ENCODE measurements at regions not wholly inside any gene's neighbourhood (a gene's known extent, or its start where the extent isn't known, plus 50 kb on each side); places are given as distances from the start of the nearest gene placed in this dataset.
"Not testable (repeated sequence)": the region's sequence is repeated elsewhere in the genome, so short reads cannot be mapped to it uniquely, and the experiment has no call there.

DNA sequence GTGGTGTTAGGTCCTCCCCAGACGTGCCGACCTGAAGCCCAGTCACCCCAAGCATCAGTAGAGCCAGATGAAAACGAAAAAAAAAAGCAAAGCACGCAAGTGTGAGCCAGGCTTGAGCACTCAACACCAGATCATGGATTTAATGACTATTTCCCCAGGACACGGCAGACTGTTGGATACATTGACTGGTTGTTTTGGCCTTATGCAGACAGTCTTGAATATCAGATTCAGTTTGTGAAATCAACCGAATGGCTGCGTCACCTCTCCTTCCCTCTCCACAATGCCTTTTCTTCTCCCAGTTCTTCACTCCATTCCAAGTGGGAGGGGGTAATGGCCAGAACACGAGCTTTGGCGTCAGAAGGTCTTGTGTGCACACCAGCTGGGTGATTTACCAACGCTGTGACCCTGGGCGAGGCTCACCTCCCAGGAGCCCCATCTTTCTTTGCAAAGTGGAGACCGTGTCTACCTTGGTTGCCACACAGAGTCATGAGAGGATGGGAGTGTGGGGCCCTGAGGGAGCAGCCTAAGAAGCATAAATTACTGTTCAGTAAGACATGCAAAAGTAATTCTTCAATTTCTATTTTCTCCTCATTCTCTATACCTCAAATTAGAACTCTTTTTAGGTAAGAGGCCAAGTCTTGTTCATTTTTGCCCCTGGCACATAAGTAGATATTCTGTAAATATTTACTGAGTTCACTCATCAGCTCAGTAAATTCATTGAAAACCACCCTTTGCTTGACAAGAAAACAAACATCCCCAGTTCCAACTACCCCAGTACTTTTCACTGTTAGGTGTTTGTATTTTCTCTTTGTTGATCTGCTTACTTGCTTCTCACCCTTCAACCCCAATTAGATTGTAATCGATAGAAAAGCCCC is 181.1 kb upstream of the COPS8 start:
- no peak for DNase-seq (ENCODE audit: low read depth, low spot score)
- H3K27ac ChIP-seq, result no peak overlapping the region

DNA sequence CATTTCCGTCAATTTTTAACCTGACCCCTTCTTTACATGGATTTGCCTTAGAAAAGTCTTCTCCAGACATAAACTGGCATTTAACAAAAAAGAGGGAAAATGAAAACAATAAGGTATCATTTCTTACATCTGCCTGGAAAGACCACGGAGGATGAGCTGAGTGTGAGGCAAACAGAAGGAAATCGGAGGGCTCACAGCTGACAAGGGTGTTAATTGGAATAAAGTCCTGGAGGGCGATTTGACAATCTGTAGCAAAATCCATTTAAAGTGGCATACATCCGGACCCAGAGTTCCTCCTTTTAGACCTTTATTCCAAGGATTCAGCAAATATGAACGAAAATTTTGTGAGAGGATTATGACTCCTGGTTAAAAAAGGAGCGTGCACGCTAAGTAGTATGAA is 179.7 kb upstream of the COPS8 start:
- no peak for DNase-seq (ENCODE audit: low read depth, low spot score)
- no peak overlapping the region for H3K27ac ChIP-seq

DNA sequence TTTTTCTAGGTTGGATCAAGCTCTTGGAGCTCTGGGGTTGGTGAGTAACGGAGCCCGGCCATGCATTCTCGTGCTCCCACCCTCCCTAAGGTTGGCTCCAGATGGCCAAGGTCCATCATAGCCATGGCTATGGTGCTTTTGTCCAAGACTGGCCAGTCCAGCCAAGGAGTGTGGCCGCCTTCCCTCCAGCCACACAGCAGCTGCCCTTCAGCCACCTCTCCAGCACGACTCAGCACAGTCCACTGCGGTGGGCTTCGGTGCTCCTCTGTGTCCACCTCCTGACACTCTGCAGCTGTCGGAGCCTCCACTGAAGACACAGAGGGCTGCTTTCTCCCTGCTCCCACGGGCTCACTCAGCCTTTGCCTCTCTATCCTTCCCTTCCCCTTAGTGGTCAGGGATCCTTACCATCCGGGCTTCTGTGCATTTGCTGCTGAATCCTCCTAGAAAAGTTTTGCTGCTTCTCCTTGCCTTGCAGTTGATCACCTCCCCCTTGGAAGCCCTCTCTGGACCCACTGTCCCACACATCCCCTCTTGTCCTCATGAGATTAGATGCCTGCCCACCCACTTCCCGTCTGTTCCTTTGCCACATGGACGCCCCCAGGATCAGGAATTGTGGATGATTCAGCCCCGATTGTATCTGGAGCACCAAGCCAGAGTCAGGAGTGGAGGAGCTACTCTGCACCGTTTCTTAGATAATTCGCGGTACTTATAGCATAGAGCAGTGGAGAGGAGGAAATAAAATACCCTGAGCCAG is 177.1 kb upstream of the COPS8 start:
- DNase-seq (ENCODE audit: low read depth, low spot score), result no peak
- H3K27ac ChIP-seq, result no peak overlapping the region

DNA sequence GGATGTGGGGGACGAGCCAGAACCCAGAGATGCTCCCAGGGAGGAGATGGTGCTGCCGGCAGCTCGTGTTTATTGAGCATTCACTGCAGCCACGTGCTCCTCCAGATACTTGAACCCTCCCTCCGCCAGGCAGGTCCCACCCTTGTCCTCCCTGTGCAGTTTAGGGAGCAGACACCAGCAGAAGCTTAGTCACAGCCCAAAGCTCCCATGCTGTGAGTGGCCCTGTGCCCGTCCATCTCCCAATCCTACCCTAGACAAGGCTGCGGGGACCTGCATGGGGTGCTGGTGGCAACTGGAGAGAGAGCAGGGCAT is 176.5 kb upstream of the COPS8 start:
- H3K27ac ChIP-seq, result no peak overlapping the region
- DNase-seq (ENCODE audit: low read depth, low spot score), result no peak

DNA sequence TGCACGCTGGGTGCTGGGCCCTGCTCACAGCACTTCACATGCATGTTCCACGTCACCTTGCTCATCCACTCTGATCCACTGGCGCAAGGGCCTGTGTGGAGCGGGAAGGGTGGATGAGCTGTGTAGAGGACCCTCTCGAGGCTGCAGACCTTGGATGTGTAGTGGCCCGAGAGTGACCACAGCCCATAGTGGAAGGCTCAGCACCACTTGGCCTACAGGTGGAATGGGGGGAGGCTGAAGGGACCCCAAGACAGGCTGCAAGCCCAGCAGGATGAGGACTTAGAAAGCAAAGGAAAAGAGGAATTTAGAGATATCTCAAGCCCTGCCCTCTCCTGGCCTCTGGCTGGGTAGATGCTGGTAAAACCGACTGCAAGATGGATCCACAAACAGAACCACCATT is 175.9 kb upstream of the COPS8 start:
- no peak overlapping the region for H3K27ac ChIP-seq
- DNase-seq (ENCODE audit: low read depth, low spot score), result no peak

GRCh38 chr2:236910781-236911495 is 174.8 kb upstream of the COPS8 start:
- no peak for DNase-seq (ENCODE audit: low read depth, low spot score)
- no peak overlapping the region for H3K27ac ChIP-seq

DNA sequence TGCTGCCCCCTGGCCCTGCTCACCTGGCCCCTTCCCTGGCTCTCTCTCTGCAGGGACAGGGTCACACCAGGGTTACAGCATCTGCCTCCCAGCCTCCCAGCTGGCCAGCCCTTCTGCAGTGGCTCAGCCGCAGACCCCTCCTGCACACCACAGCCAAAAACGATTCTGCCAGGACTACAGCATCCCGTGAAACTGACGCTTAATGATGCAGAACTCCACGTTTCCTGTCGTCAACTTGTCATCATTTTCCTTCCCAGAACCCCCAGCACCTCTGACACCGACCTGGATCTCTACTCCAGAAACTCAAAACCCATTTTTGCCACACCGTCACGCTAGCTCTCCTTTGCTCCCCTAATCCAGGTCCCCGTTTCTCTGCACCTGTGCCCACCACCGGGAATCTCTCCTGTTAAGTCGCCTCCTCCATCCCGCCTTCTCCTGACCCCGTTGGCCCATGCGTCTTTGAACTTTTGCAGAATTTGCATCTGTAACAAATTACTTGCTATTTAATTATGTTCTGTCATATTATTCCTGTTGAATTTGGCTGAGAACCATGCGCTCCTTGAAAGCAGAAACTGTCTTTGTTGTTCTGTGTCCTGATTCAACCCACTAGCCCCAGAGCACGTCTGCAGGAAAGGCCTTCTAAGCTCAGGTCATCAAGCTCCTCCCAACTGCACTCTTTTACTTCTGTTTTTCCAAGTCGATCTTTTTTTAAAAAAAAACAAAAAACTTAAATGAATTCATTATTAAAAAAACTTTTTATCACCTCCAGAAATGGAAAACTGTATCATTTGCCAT is 173.2 kb upstream of the COPS8 start:
- no peak overlapping the region for H3K27ac ChIP-seq
- DNase-seq (ENCODE audit: low read depth, low spot score), result no peak

DNA sequence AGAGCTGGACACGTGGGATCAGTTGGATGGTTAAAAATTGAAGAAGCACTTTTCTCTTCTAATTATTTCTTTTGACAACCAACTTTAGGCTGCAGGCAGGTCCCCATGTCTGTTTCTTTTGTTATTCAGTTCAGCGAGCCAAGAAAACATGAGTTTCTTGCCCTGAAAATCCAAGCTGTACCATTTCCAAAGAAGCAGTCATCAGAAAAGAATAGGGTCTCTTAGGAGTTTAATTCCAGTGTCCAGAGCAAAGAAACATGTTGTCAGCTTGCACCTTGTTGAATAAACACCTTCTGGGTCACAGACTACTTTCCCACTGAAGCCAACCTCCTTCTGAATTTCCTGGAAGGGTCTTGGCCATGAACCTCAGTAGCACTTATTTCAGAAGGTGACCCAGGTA is 170.5 kb upstream of the COPS8 start:
- H3K27ac ChIP-seq, result no peak overlapping the region
- DNase-seq (ENCODE audit: low read depth, low spot score), result no peak

DNA sequence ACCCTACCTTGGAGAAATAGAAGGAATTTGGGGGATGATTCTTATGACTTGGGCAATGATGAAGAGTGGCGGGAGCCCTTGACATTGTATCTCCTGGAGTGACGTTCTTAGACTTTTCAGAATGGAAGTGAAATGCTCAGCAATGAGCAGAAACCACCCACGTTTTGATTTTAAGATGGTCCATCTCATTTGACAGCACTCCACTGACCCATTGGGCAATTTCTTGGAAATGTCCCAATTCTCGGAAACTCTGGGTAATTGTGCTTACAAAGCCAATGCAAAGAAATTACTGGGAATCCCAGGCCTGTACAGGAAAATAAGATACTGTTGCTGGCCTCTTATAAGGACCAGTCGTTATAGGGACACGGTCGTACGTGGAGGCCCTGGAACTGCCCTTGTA is 170.0 kb upstream of the COPS8 start:
- DNase-seq (ENCODE audit: low read depth, low spot score), result no peak
- no peak overlapping the region for H3K27ac ChIP-seq

- DNase-seq (ENCODE audit: low read depth, low spot score), result no peak
- H3K27ac ChIP-seq, result no peak overlapping the region
Observed at GRCh38 chr2:236916181-236916580, 169.5 kb upstream of the COPS8 start.

GRCh38 chr2:236916651-236917050 is 169.0 kb upstream of the COPS8 start:
- no peak for DNase-seq (ENCODE audit: low read depth, low spot score)

GRCh38 chr2:236917164-236917563 is 168.5 kb upstream of the COPS8 start:
- H3K27ac ChIP-seq, result no peak overlapping the region

More at GRCh38 chr2:236916651-236917050, 169.0 kb upstream of the COPS8 start:
- H3K27ac ChIP-seq, result no peak overlapping the region

DNA sequence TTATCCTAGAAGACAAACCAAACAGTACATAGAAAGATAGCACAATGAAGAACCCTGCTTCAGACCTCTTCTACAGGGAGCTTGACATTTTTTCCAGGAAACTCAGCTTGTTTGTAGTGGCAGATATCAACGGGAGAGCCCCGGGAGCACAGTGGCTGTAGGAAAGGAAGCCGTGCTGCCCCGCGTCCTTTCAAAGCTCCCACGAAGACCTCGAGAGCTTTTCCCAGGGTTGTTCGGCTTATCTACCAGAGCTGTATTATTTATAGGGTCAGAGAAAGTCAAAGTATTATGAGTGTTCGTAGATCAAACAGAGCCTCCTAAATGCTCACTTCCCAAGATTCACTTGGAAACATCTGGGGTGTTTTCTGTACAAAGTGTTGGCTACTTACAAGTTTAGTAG is 167.1 kb upstream of the COPS8 start:
- DNase-seq (ENCODE audit: low read depth, low spot score), result no peak
- H3K27ac ChIP-seq, result no peak overlapping the region

More at GRCh38 chr2:236917164-236917563, 168.5 kb upstream of the COPS8 start:
- DNase-seq (ENCODE audit: low read depth, low spot score), result no peak

- no peak for DNase-seq (ENCODE audit: low read depth, low spot score)
- H3K27ac ChIP-seq, result no peak overlapping the region
Observed at GRCh38 chr2:236919209-236919608, 166.5 kb upstream of the COPS8 start.

DNA sequence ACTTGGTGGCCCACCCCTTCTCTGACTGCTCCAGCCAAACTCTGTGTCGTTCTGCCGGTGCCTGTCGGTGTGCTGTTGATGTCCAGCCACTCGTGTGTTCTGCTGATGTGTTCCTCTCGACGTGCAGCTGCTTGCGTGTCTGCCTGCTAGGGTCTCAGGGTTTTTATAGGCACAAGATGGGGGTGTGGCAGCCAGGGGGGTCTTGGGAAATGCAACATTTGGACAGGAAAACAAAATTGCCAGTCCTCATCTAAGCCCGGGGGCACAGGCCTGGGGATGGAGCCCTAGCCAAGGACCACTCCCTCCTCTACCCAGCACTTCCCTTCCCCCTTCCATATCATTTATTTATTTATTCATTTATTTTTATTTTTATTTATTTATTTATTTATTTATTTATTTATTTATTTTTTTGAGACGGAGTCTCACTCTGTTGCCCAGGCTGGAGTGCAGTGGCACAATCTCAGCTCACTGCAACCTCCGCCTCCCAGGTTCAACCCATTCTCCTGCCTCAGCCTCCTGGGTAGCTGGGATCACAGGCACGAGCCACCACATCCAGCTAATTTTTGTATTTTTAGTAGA is 165.8 kb upstream of the COPS8 start:
- H3K27ac ChIP-seq; DNase-seq (ENCODE audit: low read depth, low spot score): not testable (repeated sequence)

GRCh38 chr2:236922061-236922460 is 163.6 kb upstream of the COPS8 start:
- H3K27ac ChIP-seq, result no peak overlapping the region
- no peak for DNase-seq (ENCODE audit: low read depth, low spot score)

GRCh38 chr2:236928380-236929037 is 157.2 kb upstream of the COPS8 start:
- DNase-seq (ENCODE audit: low read depth, low spot score), result no peak
- no peak overlapping the region for H3K27ac ChIP-seq

DNA sequence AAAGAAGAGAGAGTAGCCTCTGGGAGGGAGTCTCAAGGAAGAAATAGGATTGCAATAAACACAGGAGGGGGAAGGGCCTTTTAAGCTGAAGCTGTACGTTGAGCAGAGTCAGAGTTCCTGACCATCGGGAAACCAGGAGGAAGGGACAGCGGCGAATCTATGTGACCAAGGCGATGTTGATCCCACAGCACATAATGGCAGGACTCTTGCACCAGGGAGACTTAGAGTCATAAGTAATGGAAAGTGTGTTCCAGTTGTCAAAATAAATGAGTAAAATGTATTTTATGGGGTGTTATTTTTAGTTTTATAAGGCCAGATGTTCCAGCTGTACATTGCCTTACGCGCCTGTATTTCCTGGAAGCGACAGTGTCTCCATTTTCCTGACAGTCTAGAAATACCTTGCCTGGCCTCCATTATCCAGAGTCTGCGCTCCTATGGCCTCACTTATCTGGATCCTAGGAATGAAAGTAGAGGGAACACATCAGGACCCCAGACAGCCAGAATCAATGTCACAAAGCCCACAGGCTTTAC is 152.8 kb upstream of the COPS8 start:
- no peak for DNase-seq (ENCODE audit: low read depth, low spot score)
- no peak overlapping the region for H3K27ac ChIP-seq

GRCh38 chr2:236934166-236934565 is 151.5 kb upstream of the COPS8 start:
- no peak overlapping the region for H3K27ac ChIP-seq
- no peak for DNase-seq (ENCODE audit: low read depth, low spot score)

Measured in epithelial cell of prostate (primary cell).